Suppressor macrophage treated with lipopolysaccharide for 4 hours (primary cell): ENCODE measurements at regions not wholly inside any gene's neighbourhood (a gene's known extent, or its start where the extent isn't known, plus 50 kb on each side); places are given as distances from the start of the nearest gene placed in this dataset.

Experiments used
- DNase-seq: peaks from one replicate; pipeline ENCODE4 v3.0.0-alpha.2; 2020

DNA sequence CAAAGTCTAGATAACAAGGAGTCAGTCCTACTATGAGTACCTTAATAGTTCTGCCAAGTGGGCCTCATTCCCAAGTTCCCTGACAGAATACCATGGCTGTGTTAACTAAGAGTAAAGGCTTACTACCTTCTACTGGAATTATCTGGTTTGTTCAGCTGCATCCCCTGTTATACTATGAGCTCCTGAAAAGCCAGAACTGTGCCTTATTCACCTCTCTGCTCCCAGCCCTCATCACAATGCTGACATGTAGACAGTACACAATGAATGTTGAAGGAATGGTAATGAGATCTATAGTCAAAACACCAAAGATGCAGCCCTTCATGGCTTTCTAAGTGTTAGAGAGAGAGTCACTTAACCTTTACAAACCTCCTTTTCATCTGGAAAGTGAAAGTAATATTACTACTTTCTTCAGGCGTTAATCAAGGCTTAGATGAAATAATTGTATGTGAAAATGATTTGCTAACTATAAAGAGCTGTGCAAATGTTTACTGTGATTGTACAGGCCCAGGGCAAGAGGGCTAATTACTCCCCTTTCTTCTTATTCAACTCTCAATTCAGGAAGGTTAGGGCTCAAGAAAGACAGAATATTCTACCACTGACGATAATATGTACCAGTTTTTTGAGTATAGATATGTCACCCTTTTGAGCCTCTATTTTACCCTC, 70.3 kb upstream of the MROH9 start:
- no peak for DNase-seq

DNA sequence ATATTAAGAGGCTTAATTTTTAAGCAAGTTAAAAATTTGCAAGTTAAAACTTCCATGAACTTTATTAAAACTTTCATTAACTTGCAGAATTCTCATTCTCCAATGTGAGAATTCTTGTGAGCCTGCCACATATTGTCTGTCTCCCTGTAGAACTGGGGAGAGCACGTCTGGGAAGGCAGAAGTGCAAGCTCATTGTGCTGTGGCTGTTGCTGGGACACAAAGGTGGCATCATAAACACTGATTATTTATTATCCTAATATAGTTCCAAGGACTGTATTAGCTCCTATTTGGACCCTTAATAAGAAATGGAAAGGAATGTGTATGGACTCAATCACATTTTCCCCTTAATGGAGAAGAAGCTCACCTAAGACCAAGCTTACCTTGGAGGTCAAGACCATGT, 68.7 kb upstream of the MROH9 start:
- no peak for DNase-seq

DNA sequence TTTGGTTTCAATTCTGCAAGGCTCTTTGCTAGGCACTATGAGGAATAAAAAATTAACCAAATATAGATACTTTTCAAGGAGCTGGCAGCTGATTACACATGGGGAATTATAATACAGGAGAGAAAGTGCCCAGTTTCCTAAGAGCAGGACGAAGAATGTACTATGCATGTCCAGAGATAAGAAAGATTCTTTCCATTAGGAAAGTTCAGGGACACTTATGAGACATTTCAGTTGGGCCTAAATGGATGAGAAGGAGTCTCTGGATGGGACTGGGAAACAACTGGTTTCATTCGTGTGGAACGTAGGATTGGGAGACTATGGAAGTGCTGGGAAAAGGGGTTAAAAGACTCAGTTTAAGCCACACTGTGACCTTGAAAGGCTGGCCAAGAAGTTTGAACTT, 63.5 kb upstream of the MROH9 start:
- DNase-seq = no peak

DNA sequence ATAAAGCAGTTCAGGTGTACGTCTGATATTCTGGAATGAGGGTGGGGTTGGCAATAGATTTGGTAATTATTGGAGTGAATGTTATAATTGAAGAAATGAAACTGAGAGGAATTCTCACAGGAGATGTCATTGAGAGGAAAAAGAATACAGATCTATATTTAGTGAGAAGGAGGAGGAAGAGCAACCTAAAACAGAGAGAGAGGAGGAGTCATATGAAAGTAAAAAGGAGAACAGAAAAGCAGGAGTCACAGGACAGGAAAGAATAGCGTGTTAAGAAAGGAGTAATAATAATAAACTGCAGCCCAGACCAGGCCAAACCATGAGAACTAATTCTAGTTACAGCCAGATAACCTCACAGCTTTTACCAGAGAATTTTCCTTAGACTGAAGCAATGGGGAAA, 62.7 kb upstream of the MROH9 start:
- peak; percentile 51 for DNase-seq

DNA sequence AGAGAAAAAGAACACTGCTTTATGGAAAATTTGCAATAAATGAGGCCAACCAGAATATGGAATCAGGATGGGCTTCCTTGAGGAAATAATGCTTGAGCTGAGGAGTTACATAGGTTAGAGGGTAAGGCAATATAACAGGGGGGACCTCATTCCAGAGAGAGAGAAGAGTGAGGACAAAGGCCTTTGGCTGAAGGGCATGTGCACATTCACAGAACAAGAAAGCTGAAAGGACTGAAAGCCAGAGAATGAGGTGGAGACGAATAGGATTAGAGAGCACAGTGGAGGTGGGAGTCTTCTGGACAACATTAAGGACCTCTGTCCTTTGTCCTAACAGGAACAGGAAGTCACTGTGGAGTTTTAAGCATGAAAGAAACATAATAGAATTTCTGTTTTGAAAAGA, 60.7 kb upstream of the MROH9 start:
- DNase-seq = no peak

DNA sequence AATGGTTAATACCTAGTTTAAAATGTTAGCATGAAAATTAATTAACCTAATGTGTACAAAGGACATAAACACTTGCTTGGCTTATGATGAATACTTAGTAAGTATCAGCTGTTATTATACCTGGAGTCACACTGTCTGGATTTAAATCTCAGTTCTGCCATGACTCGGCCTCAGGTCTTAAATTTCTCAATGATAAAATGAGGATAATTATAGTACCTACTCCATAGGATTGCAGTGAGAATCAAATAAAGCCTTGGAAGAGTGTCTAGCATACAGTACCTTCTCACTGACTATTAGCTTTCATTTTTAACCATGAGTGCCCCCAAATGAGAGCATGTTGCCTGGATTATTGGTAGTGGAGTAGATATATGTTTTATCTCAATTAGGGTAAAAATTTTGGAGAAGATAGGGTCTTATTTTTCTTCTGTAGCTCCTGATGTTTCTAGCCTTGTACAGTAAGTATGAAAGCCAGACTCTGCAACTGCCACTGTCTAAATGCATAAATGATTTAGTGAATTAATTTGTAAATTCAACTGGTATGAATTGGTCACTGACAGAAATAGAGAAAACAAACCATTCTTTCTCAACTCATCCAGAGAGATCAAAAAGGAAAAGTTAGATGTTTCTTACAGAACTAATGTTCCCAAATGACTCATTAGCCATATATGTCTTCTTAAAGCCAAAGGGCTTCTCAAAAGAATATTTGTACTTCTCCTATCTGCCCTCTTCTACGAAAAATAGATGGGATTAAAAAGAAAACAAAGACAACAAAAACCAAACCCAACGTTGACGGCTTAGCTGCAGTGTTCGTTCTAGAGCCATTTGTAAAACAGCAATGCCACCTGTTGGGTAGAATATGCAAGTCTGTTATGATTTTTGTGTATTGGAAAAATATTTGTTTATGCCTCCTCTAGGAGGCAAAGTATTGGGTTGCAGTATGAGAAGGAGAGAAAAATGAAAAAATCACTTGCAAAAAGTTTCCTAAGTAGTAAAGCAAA, 53.8 kb upstream of the MROH9 start:
- no peak for DNase-seq
